Kidney (tissue), 13 donors: ENCODE measurements at regions not wholly inside any gene's neighbourhood (a gene's known extent, or its start where the extent isn't known, plus 50 kb on each side); places are given as distances from the start of the nearest gene placed in this dataset.
"Not testable (repeated sequence)": the region's sequence is repeated elsewhere in the genome, so short reads cannot be mapped to it uniquely, and the experiment has no call there.

Experiments used
- DNase-seq, 5 donors: peaks; one replicate each; pipeline ENCODE4 v3.0.0-alpha.2; 2013 to 2020
- FAIRE-seq: peaks from 2 replicates; lab custom pipeline; 2012; peaks lifted over from hg19 to GRCh38; lab: Jason Lieb, UNC
- H3K27ac ChIP-seq, 2 donors: one replicate each; pipeline ENCODE4 v1.7.0; 2013; ENCODE audit warnings: low read depth in 2 of 2, low read length in 2 of 2, inconsistent platforms in 1 of 2
- H3K27me3 ChIP-seq: one replicate; pipeline ENCODE4 v1.7.1; 2013; ENCODE audit warnings: low read length, inconsistent platforms; ENCODE audit not compliant: control insufficient read depth, insufficient read depth
- H3K36me3 ChIP-seq, 3 donors: one replicate each; pipeline versions ENCODE4 v1.7.0 to v1.7.1; 2013; ENCODE audit warnings: low read length in 3 of 3, control low read depth in 1 of 3, inconsistent platforms in 1 of 3; ENCODE audit not compliant: insufficient read depth in 3 of 3, control insufficient read depth in 2 of 3
- H3K4me1 ChIP-seq, 3 donors: one replicate each; pipeline versions ENCODE4 v1.7.0 to v1.7.1; 2013; ENCODE audit warnings: low read length in 3 of 3, inconsistent platforms in 1 of 3, low read depth in 1 of 3; ENCODE audit not compliant: control insufficient read depth in 2 of 3, insufficient read depth in 2 of 3
- H3K4me3 ChIP-seq, 3 donors: one replicate each; pipeline versions ENCODE4 v1.7.0 to v1.8.1; 2013; ENCODE audit warnings: low read length in 3 of 3, control low read depth in 1 of 3, inconsistent platforms in 1 of 3
- H3K9ac ChIP-seq, 3 donors: one replicate each; pipeline versions ENCODE4 v1.7.0 to v1.7.1; 2013; ENCODE audit warnings: low read length in 3 of 3, control low read depth in 1 of 3, inconsistent platforms in 1 of 3
- H3K9me3 ChIP-seq, 3 donors: one replicate each; pipeline versions ENCODE4 v1.7.0 to v1.7.1; 2013; ENCODE audit warnings: low read length in 3 of 3, control low read depth in 1 of 3, inconsistent platforms in 1 of 3; ENCODE audit not compliant: control insufficient read depth in 2 of 3, insufficient read depth in 1 of 3
- CTCF ChIP-seq: IDR thresholded peaks from 3 replicates; pipeline ENCODE4 v1.5.1; 2012; ENCODE audit warnings: mild to moderate bottlenecking, moderate library complexity, borderline replicate concordance; ENCODE audit not compliant: insufficient read depth; ENCODE audit errors: extremely low read depth
- intact Hi-C: fragments of 100-400 bp; cut with DNase I; formaldehyde crosslinking; loops from one replicate; pipeline ENCODE4 v1.11.1; 2022
- donor health status: control.
- donor health status: control.
- donor health status: control.
- donor health status: control.
- donor health status: control.
- donor health status: DM: yes; HTN: yes; CAD: no.
- donor health status: Normal renal cell carcinoma (clear cell type).

- TF ChIP-seq CTCF, result no peak
- no peak overlapping the region for H3K27ac ChIP-seq
- no peak overlapping the region for H3K4me3 ChIP-seq
- no peaks in the 10 kb centered on the region for H3K27me3 ChIP-seq
- H3K9me3 ChIP-seq, result peaks cover 0 to 2% (median 0%) of the 10 kb centered on the region in 3 donors
- H3K36me3 ChIP-seq, result no peaks in the 10 kb centered on the region
- FAIRE-seq (no peak), DNase-seq (no peak)
- intact Hi-C loops, result no loop called here
- no peak overlapping the region for H3K9ac ChIP-seq
- H3K4me1 ChIP-seq, result no peaks in the 10 kb centered on the region
These were observed 288.3 kb upstream of the AMIGO2 start for GRCh38 chr12:47367912-47368537.

GRCh38 chr12:47366579-47366978 lies 286.8 kb upstream of the AMIGO2 start:
- H3K27ac ChIP-seq, result no peak overlapping the region
- H3K9ac ChIP-seq, result no peak overlapping the region
- H3K36me3 ChIP-seq, result no peaks in the 10 kb centered on the region
- DNase-seq (no peak), FAIRE-seq (no peak)
- peaks cover 0 to 2% (median 0%) of the 10 kb centered on the region in 3 donors for H3K9me3 ChIP-seq
- no peak for TF ChIP-seq CTCF
- H3K4me1 ChIP-seq, result peaks cover 0 to 2% (median 0%) of the 10 kb centered on the region in 3 donors
- H3K4me3 ChIP-seq, result no peak overlapping the region
- H3K27me3 ChIP-seq, result no peaks in the 10 kb centered on the region
- intact Hi-C loops, result no loop called here

- TF ChIP-seq CTCF, result no peak
- FAIRE-seq (no peak), DNase-seq (no peak)
- H3K4me1 ChIP-seq, result peaks cover 0 to 5% (median 0%) of the 10 kb centered on the region in 3 donors
- H3K9me3 ChIP-seq, result peaks cover 0 to 2% (median 0%) of the 10 kb centered on the region in 3 donors
- intact Hi-C loops, result no loop called here
- H3K27ac ChIP-seq, result no peak overlapping the region
- H3K27me3 ChIP-seq, result no peaks in the 10 kb centered on the region
- no peaks in the 10 kb centered on the region for H3K36me3 ChIP-seq
- no peak overlapping the region for H3K4me3 ChIP-seq
- no peak overlapping the region for H3K9ac ChIP-seq
These were observed 286.4 kb upstream of the AMIGO2 start for GRCh38 chr12:47366157-47366556.

- FAIRE-seq, H3K4me1 ChIP-seq, H3K9me3 ChIP-seq, intact Hi-C loops, H3K27me3 ChIP-seq, DNase-seq, H3K4me3 ChIP-seq, H3K36me3 ChIP-seq, H3K9ac ChIP-seq, H3K27ac ChIP-seq: not testable (repeated sequence)
These were observed 285.8 kb upstream of the AMIGO2 start for GRCh38 chr12:47365443-47366076.
